WTC11 (cell line): ENCODE measurements at regions not wholly inside any gene's neighbourhood (a gene's known extent, or its start where the extent isn't known, plus 50 kb on each side); places are given as distances from the start of the nearest gene placed in this dataset.

Experiments used
- ATAC-seq: fragments of 200-7000 bp; cut with Tn5 transposase; 2 replicates; pipeline ENCODE4 v1.10.0; 2021; ENCODE audit warnings: mild to moderate bottlenecking, moderate library complexity
- CTCF ChIA-PET: fragments of 300-600 bp; sonication (Branson Sonifier 250); formaldehyde crosslinking; loops from one replicate; lab custom pipeline; 2021; ENCODE audit warnings: antibody characterized with exemption; lab: Charles Lee
- POLR2A ChIA-PET: fragments of 350-600 bp; sonication (Branson Sonifier 250); formaldehyde crosslinking; loops from one replicate; lab custom pipeline; 2021; ENCODE audit warnings: antibody characterized with exemption; lab: Charles Lee
- DNase-seq: peaks from one replicate; pipeline ENCODE4 v3.0.0; 2021; ENCODE audit warnings: low spot score
- H3K27ac Mint-ChIP-seq: 2 replicates; pipeline ENCODE4 v1.8.0; 2021; ENCODE audit warnings: mixed read lengths
- H3K27me3 Mint-ChIP-seq: 2 replicates; pipeline ENCODE4 v1.8.0; 2021; ENCODE audit warnings: low read depth, mild to moderate bottlenecking, moderate library complexity, mixed read lengths
- H3K36me3 Mint-ChIP-seq: 2 replicates; pipeline ENCODE4 v1.8.0; 2021; ENCODE audit warnings: mixed read lengths
- H3K4me1 Mint-ChIP-seq: 2 replicates; pipeline ENCODE4 v1.8.0; 2022; ENCODE audit warnings: mixed read lengths
- H3K4me3 Mint-ChIP-seq: 2 replicates; pipeline ENCODE4 v1.8.0; 2021; ENCODE audit warnings: mild to moderate bottlenecking, moderate library complexity, mixed read lengths
- H3K9me3 Mint-ChIP-seq: 2 replicates; pipeline ENCODE4 v1.8.0; 2021; ENCODE audit warnings: mixed read lengths
- ARID4B ChIP-seq: sonication (generic); formaldehyde crosslinking; IDR thresholded peaks from 2 replicates; pipeline ENCODE4 v1.8.0; 2023; ENCODE audit warnings: missing genetic modification reagents, mild to moderate bottlenecking, borderline replicate concordance
- ERG ChIP-seq: fragments of 250-450 bp; sonication (Bioruptor Pico); IDR thresholded peaks from 2 replicates; pipeline ENCODE4 v1.8.0; 2021; ENCODE audit warnings: mild to moderate bottlenecking
- FOXJ3 ChIP-seq: sonication (generic); formaldehyde crosslinking; IDR thresholded peaks from 2 replicates; pipeline ENCODE4 v1.9.0; 2021; ENCODE audit warnings: missing genetic modification reagents, mild to moderate bottlenecking, borderline replicate concordance
- JUN ChIP-seq: sonication (generic); formaldehyde crosslinking; IDR thresholded peaks from 2 replicates; pipeline ENCODE4 v1.8.0; 2023; ENCODE audit warnings: mild to moderate bottlenecking, missing genetic modification reagents
- NFE2L1 ChIP-seq: sonication (generic); formaldehyde crosslinking; IDR thresholded peaks from 2 replicates; pipeline ENCODE4 v1.8.1; 2023; ENCODE audit warnings: missing genetic modification reagents
- SP1 ChIP-seq: sonication (generic); formaldehyde crosslinking; conservative IDR thresholded peaks from 2 replicates; pipeline ENCODE4 v1.8.1; 2022; ENCODE audit warnings: missing genetic modification reagents
- TP53 ChIP-seq: sonication (generic); formaldehyde crosslinking; IDR thresholded peaks from 2 replicates; pipeline ENCODE4 v1.8.1; 2023; ENCODE audit warnings: mild to moderate bottlenecking, missing genetic modification reagents
- ZNF121 ChIP-seq: sonication (generic); formaldehyde crosslinking; IDR thresholded peaks from 2 replicates; pipeline ENCODE4 v1.8.0; 2023; ENCODE audit warnings: missing genetic modification reagents
- ZNF219 ChIP-seq: sonication (generic); formaldehyde crosslinking; IDR thresholded peaks from 2 replicates; pipeline ENCODE4 v1.8.0; 2023; ENCODE audit warnings: missing genetic modification reagents, mild to moderate bottlenecking, borderline replicate concordance
- ZNF232 ChIP-seq: sonication (generic); formaldehyde crosslinking; IDR thresholded peaks from 2 replicates; pipeline ENCODE4 v1.8.0; 2022; ENCODE audit warnings: mild to moderate bottlenecking, missing genetic modification reagents
- TF ChIP-seq, protein P1 (sequence below): fragments of 250-450 bp; sonication (Bioruptor Pico); conservative IDR thresholded peaks from 2 replicates; pipeline ENCODE4 v1.9.0; 2021; ENCODE audit warnings: mild to moderate bottlenecking
- TF ChIP-seq, protein P2 (sequence below): sonication (generic); formaldehyde crosslinking; IDR thresholded peaks from 2 replicates; pipeline ENCODE4 v1.8.0; 2022; ENCODE audit warnings: missing genetic modification reagents
- TF ChIP-seq, protein P3 (sequence below): sonication (generic); formaldehyde crosslinking; IDR thresholded peaks from 2 replicates; pipeline ENCODE4 v1.8.0; 2022; ENCODE audit warnings: mild to moderate bottlenecking, missing genetic modification reagents
- TF ChIP-seq, protein P4 (sequence below): sonication (generic); formaldehyde crosslinking; IDR thresholded peaks from 2 replicates; pipeline ENCODE4 v1.8.1; 2022; ENCODE audit warnings: low read depth, missing genetic modification reagents, borderline replicate concordance

- Mint-ChIP-seq H3K27me3 (peaks cover 2% of the 10 kb centered on the region; the same call in 1 of the 2 replicates), H3K9me3 (peaks cover 5% of the 10 kb centered on the region), H3K4me3 (no peak overlapping the region)
- CTCF ChIA-PET, result no interaction called here
- POLR2A ChIA-PET, result no interaction called here
- ATAC-seq, result no peak
- no peak for DNase-seq
- no peak for TF ChIP-seq ZNF232
- TF ChIP-seq FOXJ3 (CRISPR knock-in tag), result no peak
- no peak for TF ChIP-seq ARID4B (CRISPR knock-in tag)
- TF ChIP-seq, all 79 proteins: peak for 0
- no peaks in the 10 kb centered on the region for H3K36me3 Mint-ChIP-seq
- peaks cover under 1% of the 10 kb centered on the region; the same call in 1 of the 2 replicates for H3K4me1 Mint-ChIP-seq
- H3K27ac Mint-ChIP-seq, result no peak overlapping the region
Measured at GRCh38 chr2:8028436-8028835, 653.4 kb upstream of the ID2 start.

DNA sequence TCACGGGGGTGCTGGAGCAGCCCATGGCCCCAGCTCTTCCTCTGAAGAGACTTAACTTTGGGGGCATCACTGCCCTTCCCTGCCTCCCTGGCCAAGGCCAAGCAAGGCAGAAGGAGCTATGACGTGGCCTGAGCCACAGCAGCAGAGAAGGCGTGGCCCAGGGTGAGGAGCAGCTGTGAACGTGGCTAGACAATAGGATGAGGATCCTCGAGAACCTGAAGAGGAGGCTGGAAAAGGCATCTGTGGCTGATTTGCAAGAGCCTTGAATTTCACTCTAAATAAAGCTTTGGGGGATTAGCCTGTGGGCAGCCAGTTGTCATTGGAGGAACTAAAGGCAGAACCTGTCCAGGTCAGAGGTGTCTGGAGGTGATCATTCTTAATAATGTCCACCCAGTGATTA, 652.9 kb upstream of the ID2 start:
- CTCF ChIA-PET, result no interaction called here
- ATAC-seq (no peak), DNase-seq (no peak)
- Mint-ChIP-seq H3K27ac (no peak overlapping the region), H3K4me3 (no peak overlapping the region), H3K9me3 (peaks cover 5% of the 10 kb centered on the region; the same call in 1 of the 2 replicates), H3K36me3 (no peaks in the 10 kb centered on the region), H3K27me3 (peaks cover 2% of the 10 kb centered on the region; the same call in 1 of the 2 replicates)
- POLR2A ChIA-PET, result no interaction called here
- TF ChIP-seq ERG, result no peak
- TF ChIP-seq, protein P1, sequence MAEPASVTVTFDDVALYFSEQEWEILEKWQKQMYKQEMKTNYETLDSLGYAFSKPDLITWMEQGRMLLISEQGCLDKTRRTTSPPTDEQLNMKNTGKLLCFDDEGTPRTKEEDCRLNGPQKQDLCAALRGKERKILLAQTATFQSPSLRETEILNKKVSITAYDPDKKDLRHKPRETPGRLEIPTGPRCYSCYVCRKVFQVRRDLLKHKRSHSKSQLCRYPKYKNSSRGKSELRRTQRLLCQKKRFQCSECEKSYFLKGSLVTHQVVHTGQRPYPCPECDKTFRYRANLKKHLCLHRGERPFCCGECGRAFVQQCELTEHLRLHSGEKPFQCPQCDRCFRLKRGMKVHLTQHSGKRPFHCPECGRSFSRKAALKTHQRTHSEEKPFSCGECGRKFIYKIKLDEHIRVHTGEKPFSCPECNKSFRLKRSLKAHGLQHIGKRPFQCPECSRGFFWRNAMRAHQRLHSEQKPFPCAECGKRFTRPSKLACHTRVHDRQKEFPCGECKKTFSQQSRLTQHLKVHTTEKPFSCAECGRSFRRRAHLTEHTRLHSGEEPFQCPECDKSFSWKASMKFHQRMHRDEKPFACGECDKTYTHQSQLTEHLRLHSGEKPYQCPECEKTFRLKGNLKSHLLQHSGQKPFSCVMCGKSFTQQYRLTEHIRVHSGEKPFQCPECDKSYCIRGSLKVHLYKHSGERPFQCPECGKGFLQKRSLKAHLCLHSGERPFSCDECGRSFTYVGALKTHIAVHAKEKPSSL (CRISPR knock-in tag), result no peak
- TF ChIP-seq, protein P2, sequence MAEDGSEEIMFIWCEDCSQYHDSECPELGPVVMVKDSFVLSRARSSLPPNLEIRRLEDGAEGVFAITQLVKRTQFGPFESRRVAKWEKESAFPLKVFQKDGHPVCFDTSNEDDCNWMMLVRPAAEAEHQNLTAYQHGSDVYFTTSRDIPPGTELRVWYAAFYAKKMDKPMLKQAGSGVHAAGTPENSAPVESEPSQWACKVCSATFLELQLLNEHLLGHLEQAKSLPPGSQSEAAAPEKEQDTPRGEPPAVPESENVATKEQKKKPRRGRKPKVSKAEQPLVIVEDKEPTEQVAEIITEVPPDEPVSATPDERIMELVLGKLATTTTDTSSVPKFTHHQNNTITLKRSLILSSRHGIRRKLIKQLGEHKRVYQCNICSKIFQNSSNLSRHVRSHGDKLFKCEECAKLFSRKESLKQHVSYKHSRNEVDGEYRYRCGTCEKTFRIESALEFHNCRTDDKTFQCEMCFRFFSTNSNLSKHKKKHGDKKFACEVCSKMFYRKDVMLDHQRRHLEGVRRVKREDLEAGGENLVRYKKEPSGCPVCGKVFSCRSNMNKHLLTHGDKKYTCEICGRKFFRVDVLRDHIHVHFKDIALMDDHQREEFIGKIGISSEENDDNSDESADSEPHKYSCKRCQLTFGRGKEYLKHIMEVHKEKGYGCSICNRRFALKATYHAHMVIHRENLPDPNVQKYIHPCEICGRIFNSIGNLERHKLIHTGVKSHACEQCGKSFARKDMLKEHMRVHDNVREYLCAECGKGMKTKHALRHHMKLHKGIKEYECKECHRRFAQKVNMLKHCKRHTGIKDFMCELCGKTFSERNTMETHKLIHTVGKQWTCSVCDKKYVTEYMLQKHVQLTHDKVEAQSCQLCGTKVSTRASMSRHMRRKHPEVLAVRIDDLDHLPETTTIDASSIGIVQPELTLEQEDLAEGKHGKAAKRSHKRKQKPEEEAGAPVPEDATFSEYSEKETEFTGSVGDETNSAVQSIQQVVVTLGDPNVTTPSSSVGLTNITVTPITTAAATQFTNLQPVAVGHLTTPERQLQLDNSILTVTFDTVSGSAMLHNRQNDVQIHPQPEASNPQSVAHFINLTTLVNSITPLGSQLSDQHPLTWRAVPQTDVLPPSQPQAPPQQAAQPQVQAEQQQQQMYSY, result no peak
- TF ChIP-seq SP1, result no peak
- TF ChIP-seq, protein P3, sequence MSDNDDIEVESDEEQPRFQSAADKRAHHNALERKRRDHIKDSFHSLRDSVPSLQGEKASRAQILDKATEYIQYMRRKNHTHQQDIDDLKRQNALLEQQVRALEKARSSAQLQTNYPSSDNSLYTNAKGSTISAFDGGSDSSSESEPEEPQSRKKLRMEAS, result no peak
- TF ChIP-seq ARID4B (CRISPR knock-in tag), result no peak
- no peak for TF ChIP-seq NFE2L1 (CRISPR knock-in tag)
- TF ChIP-seq ZNF219 (CRISPR knock-in tag), result no peak
- TF ChIP-seq TP53 (CRISPR knock-in tag), result no peak
- no peak for TF ChIP-seq ZNF121
- TF ChIP-seq, protein P4, sequence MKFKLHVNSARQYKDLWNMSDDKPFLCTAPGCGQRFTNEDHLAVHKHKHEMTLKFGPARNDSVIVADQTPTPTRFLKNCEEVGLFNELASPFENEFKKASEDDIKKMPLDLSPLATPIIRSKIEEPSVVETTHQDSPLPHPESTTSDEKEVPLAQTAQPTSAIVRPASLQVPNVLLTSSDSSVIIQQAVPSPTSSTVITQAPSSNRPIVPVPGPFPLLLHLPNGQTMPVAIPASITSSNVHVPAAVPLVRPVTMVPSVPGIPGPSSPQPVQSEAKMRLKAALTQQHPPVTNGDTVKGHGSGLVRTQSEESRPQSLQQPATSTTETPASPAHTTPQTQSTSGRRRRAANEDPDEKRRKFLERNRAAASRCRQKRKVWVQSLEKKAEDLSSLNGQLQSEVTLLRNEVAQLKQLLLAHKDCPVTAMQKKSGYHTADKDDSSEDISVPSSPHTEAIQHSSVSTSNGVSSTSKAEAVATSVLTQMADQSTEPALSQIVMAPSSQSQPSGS, result no peak
- no peak for TF ChIP-seq JUN (CRISPR knock-in tag)
- TF ChIP-seq, all 79 proteins: peak for 0
- peaks cover 5% of the 10 kb centered on the region for H3K4me1 Mint-ChIP-seq
